ENCODE measurements at regions not wholly inside any gene's neighbourhood (a gene's known extent, or its start where the extent isn't known, plus 50 kb on each side); places are given as distances from the start of the nearest gene placed in this dataset.
A peak's percentile ranks its signal among the peaks of the same experiment; 100 is the strongest.

- TF ChIP-seq EP300 (IDR thresholded peaks at IDR 0.05; ENCODE audit: borderline replicate concordance in 1 of 2, low read depth in 2 of 2, low read length in 2 of 2) (no peak), RAD21 (IDR thresholded peaks at IDR 0.05 in 1 of 2, conservative IDR thresholded peaks at IDR 0.05 in 1 of 2; ENCODE audit: low read depth in 2 of 2, low read length in 2 of 2) (peak; percentile 76 to 81), HDAC2 (IDR thresholded peaks at IDR 0.05; ENCODE audit: borderline replicate concordance in 1 of 2, low read depth in 2 of 2, low read length in 2 of 2) (no peak), RFX5 (IDR thresholded peaks at IDR 0.05; ENCODE audit: borderline replicate concordance, low read depth, low read length) (no peak), MAX (IDR thresholded peaks at IDR 0.05) (peak; percentile 57; the same call in 1 of the 2 replicates), CHD1 (IDR thresholded peaks at IDR 0.05; ENCODE audit: low read depth, low read length) (no peak), CREB1 (IDR thresholded peaks at IDR 0.05) (no peak)
These were observed 120.5 kb upstream of the POU3F3 start (continued) for GRCh38 chr2:104733226-104733943.

All from H1 (cell line).